OCI-LY7 (cell line): ENCODE measurements at regions not wholly inside any gene's neighbourhood (a gene's known extent, or its start where the extent isn't known, plus 50 kb on each side); places are given as distances from the start of the nearest gene placed in this dataset.

Source experiments
- BruUV-seq: library from RNA; stranded (reverse); fragments of 400-500 nt; replicated peaks from 2 replicates; lab custom pipeline; 2021; lab: Mats Ljungman, UMichigan
- CTCF ChIA-PET: fragments of 300-600 bp; sonication (Branson Sonifier 250); formaldehyde crosslinking; loops from one replicate; lab custom pipeline; 2022; ENCODE audit warnings: antibody characterized with exemption; ENCODE audit not compliant: unreplicated experiment; lab: Charles Lee
- POLR2A ChIA-PET: fragments of 300-600 bp; sonication (Branson Sonifier 250); formaldehyde crosslinking; loops from one replicate; lab custom pipeline; 2022; ENCODE audit warnings: antibody characterized with exemption; lab: Charles Lee
- DNase-seq: peaks from one replicate; pipeline ENCODE4 v3.0.0-alpha.2; 2015; ENCODE audit warnings: low spot score
- H2AFZ ChIP-seq: fragments of 200-600 bp; sonication (generic), shearing (Covaris generic); 2 replicates; pipeline ENCODE4 v1.6.1; 2014; ENCODE audit warnings: mild to moderate bottlenecking, antibody characterized with exemption, low read length, moderate library complexity
- H3K27ac ChIP-seq: fragments of 200-600 bp; sonication (generic); 2 replicates; pipeline ENCODE4 v1.5.1; 2014; ENCODE audit warnings: mixed run types, low read depth, mild to moderate bottlenecking, moderate library complexity, low read length, inconsistent platforms; ENCODE audit not compliant: poor library complexity, severe bottlenecking
- H3K36me3 ChIP-seq: fragments of 200-600 bp; sonication (generic); 2 replicates; pipeline ENCODE4 v1.6.1; 2014; ENCODE audit warnings: mild to moderate bottlenecking, antibody characterized with exemption, low read length, moderate library complexity, mixed read lengths; ENCODE audit not compliant: insufficient read depth
- H3K4me1 ChIP-seq: fragments of 200-600 bp; sonication (generic); 2 replicates; pipeline ENCODE4 v1.5.1; 2014; ENCODE audit warnings: mild to moderate bottlenecking, low read length; ENCODE audit not compliant: insufficient read depth, poor library complexity, severe bottlenecking
- H3K4me2 ChIP-seq: fragments of 200-600 bp; sonication (generic); 2 replicates; pipeline ENCODE4 v1.6.1; 2014; ENCODE audit warnings: mild to moderate bottlenecking, low read length
- H3K4me3 ChIP-seq: fragments of 200-600 bp; sonication (generic); 2 replicates; pipeline ENCODE4 v1.5.1; 2014; ENCODE audit warnings: mild to moderate bottlenecking, low read depth, low read length; ENCODE audit not compliant: poor library complexity, severe bottlenecking
- H3K79me2 ChIP-seq: fragments of 200-600 bp; sonication (generic); 2 replicates; pipeline ENCODE4 v1.6.1; 2016; ENCODE audit warnings: low read depth, mild to moderate bottlenecking, low read length, moderate library complexity, mixed read lengths; ENCODE audit not compliant: insufficient read depth
- H3K9me2 ChIP-seq: fragments of 200-600 bp; sonication (generic); 2 replicates; pipeline ENCODE4 v1.6.1; 2016; ENCODE audit warnings: mild to moderate bottlenecking, low read length, mixed read lengths; ENCODE audit not compliant: insufficient read depth
- H3K9me3 ChIP-seq: fragments of 200-600 bp; sonication (generic); 2 replicates; pipeline ENCODE4 v1.6.1; 2014; ENCODE audit warnings: mild to moderate bottlenecking, mixed run types, low read length, mixed read lengths
- H4K20me1 ChIP-seq: fragments of 200-600 bp; sonication (generic); 2 replicates; pipeline ENCODE4 v1.6.1; 2014; ENCODE audit warnings: mild to moderate bottlenecking, antibody characterized with exemption, low read length, moderate library complexity, mixed read lengths; ENCODE audit not compliant: insufficient read depth
- CTCF ChIP-seq: fragments of 200-600 bp; sonication (generic); conservative IDR thresholded peaks from 2 replicates; pipeline ENCODE4 v1.5.1; 2014; ENCODE audit warnings: mild to moderate bottlenecking, antibody characterized with exemption, low read length, moderate library complexity, mixed read lengths
- EZH2phosphoT487 ChIP-seq: fragments of 200-600 bp; sonication (generic); IDR thresholded peaks from 2 replicates; pipeline ENCODE4 v1.6.1; 2018; ENCODE audit warnings: low read depth, borderline replicate concordance, mild to moderate bottlenecking, mixed run types, antibody characterized with exemption, low read length, moderate library complexity, mixed read lengths
- intact Hi-C: fragments of 100-400 bp; cut with micrococcal nuclease; formaldehyde crosslinking; loops from one replicate; pipeline ENCODE4 v1.10.0; 2022; ENCODE audit not compliant: unreplicated experiment

- no peak overlapping the region for H3K4me3 ChIP-seq
- no peaks in the 10 kb centered on the region for H3K36me3 ChIP-seq
- ChIA-PET CTCF (no interaction called here), POLR2A (no interaction called here)
- no peaks in the 10 kb centered on the region for H3K4me1 ChIP-seq
- H3K9me3 ChIP-seq = no peaks in the 10 kb centered on the region
- no peak for DNase-seq
- H3K27ac ChIP-seq = no peak overlapping the region
- H3K79me2 ChIP-seq = no peaks in the 10 kb centered on the region
- no peak for TF ChIP-seq EZH2phosphoT487
- TF ChIP-seq CTCF = no peak
- H3K4me2 ChIP-seq = no peak overlapping the region
- intact Hi-C loops = no loop called here
- H3K9me2 ChIP-seq = no peaks in the 10 kb centered on the region
- H2AFZ ChIP-seq = no peak overlapping the region
- BruUV-seq = no TSS peak
- H4K20me1 ChIP-seq = no peaks in the 10 kb centered on the region
Observed at GRCh38 chr2:23029111-23029510, 355.9 kb upstream of the KLHL29 start.

GRCh38 chr2:23029951-23030350 is 355.0 kb upstream of the KLHL29 start:
- BruUV-seq = no TSS peak
- Histone ChIP-seq H2AFZ (no peak overlapping the region), H3K4me1 (no peaks in the 10 kb centered on the region), H3K9me2 (no peaks in the 10 kb centered on the region), H3K79me2 (no peaks in the 10 kb centered on the region), H3K4me2 (no peak overlapping the region), H4K20me1 (no peaks in the 10 kb centered on the region), H3K9me3 (no peaks in the 10 kb centered on the region), H3K27ac (no peak overlapping the region), H3K4me3 (no peak overlapping the region), H3K36me3 (no peaks in the 10 kb centered on the region)
- no peak for DNase-seq
- TF ChIP-seq CTCF (no peak), EZH2phosphoT487 (no peak)
- ChIA-PET POLR2A (no interaction called here), CTCF (no interaction called here)
- intact Hi-C loops = no loop called here

GRCh38 chr2:23034996-23035395 is 350.0 kb upstream of the KLHL29 start:
- CTCF ChIA-PET = no interaction called here
- H3K9me3 ChIP-seq = no peaks in the 10 kb centered on the region

More at GRCh38 chr2:23034996-23035395, 350.0 kb upstream of the KLHL29 start:
- Histone ChIP-seq H2AFZ (no peak overlapping the region), H3K27ac (no peak overlapping the region), H4K20me1 (no peaks in the 10 kb centered on the region), H3K4me3 (no peak overlapping the region), H3K4me1 (no peaks in the 10 kb centered on the region), H3K79me2 (no peaks in the 10 kb centered on the region), H3K9me2 (no peaks in the 10 kb centered on the region), H3K4me2 (no peak overlapping the region), H3K36me3 (no peaks in the 10 kb centered on the region)
- intact Hi-C loops = no loop called here
- POLR2A ChIA-PET = interaction anchor here (0.7 kb wide), 1 partner anchor 603 kb away, joined by 3 read pairs; no protein-coding TSS in a partner anchor
- no peak for TF ChIP-seq CTCF
- TF ChIP-seq EZH2phosphoT487 = no peak
- BruUV-seq = no TSS peak
- no peak for DNase-seq
